ENCODE measurements at regions not wholly inside any gene's neighbourhood (a gene's known extent, or its start where the extent isn't known, plus 50 kb on each side); places are given as distances from the start of the nearest gene placed in this dataset.

DNA sequence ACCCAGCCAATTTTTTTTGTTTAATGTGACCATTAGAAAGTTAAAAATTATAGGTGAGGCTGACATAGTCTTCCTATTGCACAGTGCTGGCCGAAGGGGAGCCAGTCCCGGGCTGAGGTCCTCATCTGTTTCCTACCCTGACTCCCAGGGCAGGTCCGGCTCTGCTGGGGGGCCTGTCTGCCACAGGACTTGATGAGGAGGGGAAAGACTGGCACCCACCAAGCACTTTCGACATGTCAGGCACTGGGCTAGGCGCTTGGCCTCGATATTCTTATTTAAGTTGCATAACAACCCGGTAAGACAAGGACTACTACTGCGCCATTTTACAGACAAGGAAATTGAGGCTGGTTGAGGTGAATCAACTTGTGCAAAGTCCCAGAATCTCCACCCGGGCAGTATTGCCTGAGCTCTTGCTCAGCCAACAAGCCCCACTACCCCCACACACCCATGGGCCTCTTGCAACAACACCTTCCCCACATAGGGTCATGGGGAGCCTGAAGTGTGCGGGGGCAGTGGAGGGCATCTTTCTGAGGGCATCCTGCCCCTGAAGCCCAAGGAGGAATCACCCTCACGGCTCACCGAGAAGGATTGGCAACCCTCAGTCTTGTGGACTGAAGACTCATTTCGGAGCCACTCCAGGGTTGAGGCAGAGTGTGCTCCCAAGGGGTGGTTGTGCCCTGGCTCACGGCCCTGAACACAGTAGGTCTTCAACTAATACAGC lies 62.7 kb upstream of the LINC01488 start:
- no peak overlapping the region for H3K4me3 ChIP-seq (ENCODE audit: low read depth, low read length)
- TF ChIP-seq, protein P1, sequence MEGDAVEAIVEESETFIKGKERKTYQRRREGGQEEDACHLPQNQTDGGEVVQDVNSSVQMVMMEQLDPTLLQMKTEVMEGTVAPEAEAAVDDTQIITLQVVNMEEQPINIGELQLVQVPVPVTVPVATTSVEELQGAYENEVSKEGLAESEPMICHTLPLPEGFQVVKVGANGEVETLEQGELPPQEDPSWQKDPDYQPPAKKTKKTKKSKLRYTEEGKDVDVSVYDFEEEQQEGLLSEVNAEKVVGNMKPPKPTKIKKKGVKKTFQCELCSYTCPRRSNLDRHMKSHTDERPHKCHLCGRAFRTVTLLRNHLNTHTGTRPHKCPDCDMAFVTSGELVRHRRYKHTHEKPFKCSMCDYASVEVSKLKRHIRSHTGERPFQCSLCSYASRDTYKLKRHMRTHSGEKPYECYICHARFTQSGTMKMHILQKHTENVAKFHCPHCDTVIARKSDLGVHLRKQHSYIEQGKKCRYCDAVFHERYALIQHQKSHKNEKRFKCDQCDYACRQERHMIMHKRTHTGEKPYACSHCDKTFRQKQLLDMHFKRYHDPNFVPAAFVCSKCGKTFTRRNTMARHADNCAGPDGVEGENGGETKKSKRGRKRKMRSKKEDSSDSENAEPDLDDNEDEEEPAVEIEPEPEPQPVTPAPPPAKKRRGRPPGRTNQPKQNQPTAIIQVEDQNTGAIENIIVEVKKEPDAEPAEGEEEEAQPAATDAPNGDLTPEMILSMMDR (IDR thresholded peaks at IDR 0.05; ENCODE audit: insufficient read depth, low read length): no peak
- no peak for DNase-seq (ENCODE audit: low read depth)

DNA sequence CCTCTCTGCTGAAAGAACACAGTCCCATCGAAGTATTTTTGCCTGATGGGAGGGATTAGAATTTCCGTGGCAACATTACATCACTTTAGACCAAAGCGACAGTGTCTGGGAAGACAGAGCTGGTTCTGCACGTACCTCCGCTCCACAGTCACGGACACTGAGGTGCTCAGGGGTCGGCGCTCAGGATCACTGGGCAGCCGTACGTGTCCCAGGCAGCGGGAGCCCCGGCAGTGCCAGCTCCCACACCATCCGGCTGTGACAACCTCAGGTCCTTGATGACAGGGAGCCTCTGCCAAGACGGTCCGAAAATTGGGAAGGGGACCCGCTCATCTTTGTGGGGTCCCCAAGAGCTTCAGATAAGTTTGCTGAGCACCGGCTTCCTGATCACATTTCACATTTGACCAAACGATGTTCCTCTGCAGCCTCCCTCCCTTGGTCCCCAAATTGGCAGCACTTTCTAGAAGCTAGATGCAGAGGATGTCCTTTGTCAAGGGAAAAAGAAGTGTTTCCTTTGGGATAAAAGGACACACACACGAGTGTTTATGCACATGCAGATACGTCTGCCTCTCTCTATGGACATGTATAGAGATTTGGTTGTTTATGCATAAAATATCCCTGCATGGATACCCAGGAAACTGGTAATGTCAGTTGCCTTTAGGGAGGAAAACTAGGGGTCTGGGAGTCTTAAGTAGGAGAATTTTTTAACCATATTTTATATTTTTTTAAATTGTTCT lies 61.6 kb upstream of the LINC01488 start:
- no peak for DNase-seq (ENCODE audit: low read depth)

DNA sequence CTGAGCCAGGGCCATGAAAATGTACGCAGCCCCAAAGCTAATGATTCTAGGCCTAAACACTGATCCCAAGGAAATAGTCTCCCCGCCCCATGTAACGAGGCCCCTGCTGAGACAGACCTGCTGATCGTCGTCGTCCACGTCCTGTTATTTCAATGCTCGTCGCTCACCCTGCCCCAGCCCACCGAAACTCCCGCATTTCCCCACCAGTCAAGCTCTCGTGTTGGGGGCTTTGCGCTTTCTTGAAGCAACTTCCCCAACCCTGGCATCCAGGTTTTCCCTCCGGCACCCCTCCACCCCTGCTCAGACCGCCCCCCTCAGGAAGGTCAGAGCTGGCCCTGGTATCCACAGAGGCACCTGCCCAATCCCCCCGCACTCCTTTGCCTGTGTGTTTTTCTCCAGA lies 58.8 kb upstream of the LINC01488 start:
- TF ChIP-seq, protein P1 (IDR thresholded peaks at IDR 0.05; ENCODE audit: insufficient read depth, low read length): no peak
- DNase-seq (ENCODE audit: low read depth): no peak
- no peak overlapping the region for H3K4me3 ChIP-seq (ENCODE audit: low read depth, low read length)

More for the DNA sequence above, 61.6 kb upstream of the LINC01488 start:
- TF ChIP-seq, protein P1 (IDR thresholded peaks at IDR 0.05; ENCODE audit: insufficient read depth, low read length): no peak
- no peak overlapping the region for H3K4me3 ChIP-seq (ENCODE audit: low read depth, low read length)

DNA sequence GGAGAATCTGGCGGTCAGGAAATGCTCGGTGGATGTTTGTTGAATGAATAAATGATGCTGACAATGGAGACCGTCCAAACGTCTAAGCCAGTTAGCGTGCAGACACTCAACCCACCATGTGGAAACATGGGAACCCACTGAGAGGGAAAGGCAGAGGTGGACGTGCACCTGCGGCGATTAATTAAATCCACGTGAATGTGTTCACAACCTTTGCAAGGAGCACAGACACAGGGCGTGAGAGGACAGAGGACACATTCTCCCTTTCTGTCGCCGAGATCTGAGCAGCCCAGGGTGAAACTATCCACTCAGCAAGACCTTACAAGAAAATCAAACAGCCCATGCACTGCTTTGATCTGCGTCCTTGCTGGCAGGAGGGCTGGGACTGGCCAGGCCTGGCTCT lies 58.3 kb upstream of the LINC01488 start:
- TF ChIP-seq, protein P1 (IDR thresholded peaks at IDR 0.05; ENCODE audit: insufficient read depth, low read length): no peak
- no peak for DNase-seq (ENCODE audit: low read depth)

DNA sequence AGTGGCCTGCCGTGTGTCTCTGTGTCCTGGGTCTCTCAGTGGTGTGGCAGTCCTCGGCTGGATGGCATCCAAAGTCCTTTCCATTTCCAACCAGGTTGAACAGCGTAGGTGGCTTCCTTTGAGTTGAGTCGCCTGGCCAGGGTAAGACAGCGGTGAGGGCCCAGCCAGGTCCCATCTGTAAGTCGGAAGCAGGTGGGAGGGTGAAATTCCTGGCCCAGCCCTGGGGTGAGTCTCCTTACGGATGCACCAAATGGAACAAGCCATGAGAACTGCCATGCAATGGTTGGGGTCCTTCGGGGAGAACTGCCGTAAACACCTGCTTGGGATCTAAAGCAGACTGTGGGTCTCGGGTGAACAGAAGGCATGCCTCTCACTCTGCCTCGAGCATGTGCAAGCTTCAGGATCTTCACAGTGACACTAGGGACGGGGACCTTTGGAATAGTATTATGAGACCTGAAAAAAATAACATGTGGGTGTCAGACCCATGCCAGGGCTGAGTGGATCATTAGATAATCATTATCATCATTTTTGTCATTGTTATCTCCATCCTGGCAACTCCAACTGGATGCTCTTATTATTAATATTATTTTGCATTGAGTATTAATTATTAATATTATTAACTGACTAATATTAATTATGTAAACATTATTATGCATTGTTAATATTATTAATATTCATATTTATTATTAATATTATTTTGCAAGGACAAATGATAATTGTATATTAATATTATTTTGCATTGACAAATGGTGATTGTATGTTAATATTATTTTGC lies 57.7 kb upstream of the LINC01488 start:
- TF ChIP-seq, protein P1 (IDR thresholded peaks at IDR 0.05; ENCODE audit: insufficient read depth, low read length): no peak
- no peak overlapping the region for H3K4me3 ChIP-seq (ENCODE audit: low read depth, low read length)
- no peak for DNase-seq (ENCODE audit: low read depth)

More for the DNA sequence above, 58.3 kb upstream of the LINC01488 start:
- no peak overlapping the region for H3K4me3 ChIP-seq (ENCODE audit: low read depth, low read length)

DNA sequence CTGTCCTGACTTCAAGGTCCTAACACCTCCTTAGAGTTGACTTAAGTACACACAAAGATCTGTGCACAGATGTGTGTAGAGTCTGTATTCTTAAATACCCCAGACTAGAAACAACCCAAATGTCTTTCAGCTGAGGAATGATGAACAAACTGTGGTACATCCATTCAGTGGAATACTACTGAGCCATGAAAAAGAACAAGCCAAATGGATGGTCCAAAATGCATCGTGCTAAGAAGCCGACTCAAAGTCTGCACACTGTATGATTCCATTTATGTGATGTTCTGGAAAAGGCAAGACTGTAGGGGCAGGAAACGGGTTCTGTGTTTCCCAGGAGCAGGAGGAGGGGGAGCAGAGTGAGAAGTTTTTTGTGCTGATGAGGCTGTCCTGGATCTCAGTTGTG lies 56.7 kb upstream of the LINC01488 start:
- TF ChIP-seq, protein P1 (IDR thresholded peaks at IDR 0.05; ENCODE audit: insufficient read depth, low read length): no peak
- DNase-seq (ENCODE audit: low read depth): no peak

More for the DNA sequence above, 56.7 kb upstream of the LINC01488 start:
- H3K4me3 ChIP-seq (ENCODE audit: low read depth, low read length): no peak overlapping the region
